ENCODE measurements at regions not wholly inside any gene's neighbourhood (a gene's known extent, or its start where the extent isn't known, plus 50 kb on each side); places are given as distances from the start of the nearest gene placed in this dataset.

DNA sequence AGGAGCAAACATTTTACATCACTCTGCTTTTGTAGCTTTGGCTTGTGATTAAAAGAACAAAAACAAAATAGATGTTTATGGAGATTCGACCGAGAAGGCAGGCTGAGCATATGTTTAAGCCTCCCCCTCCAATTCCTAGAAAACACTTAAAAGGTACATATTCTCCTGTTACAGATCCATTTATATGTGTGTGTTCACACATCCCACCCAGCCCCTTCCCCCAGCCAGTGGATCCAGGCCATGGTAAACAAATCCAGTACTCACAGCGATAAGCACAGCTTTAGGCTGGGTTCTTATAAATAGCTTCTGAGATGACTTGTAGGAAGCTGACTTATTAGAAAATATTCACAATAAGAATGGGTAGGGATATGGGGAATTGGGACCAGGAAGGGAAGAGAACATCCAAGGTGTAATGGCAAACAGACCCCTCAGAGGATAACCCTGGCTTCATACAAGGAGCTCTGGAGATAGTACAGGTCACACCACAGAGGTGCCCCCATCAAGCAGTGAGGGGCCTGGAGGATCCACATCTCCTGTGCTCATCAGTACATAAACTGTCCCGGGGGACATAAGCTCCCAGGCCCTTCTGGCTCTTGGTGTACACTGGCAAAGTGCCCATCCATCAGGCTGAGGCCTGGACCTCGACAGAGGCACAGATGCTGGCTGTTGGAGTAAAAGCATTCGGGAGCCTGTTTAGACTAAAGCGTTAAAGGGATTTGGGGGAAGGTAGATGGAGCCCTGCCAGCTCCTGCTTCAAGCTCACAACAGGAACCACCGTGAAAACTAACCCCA, 70.0 kb upstream of the UBE2E1 start:
- TF ChIP-seq, protein P1, sequence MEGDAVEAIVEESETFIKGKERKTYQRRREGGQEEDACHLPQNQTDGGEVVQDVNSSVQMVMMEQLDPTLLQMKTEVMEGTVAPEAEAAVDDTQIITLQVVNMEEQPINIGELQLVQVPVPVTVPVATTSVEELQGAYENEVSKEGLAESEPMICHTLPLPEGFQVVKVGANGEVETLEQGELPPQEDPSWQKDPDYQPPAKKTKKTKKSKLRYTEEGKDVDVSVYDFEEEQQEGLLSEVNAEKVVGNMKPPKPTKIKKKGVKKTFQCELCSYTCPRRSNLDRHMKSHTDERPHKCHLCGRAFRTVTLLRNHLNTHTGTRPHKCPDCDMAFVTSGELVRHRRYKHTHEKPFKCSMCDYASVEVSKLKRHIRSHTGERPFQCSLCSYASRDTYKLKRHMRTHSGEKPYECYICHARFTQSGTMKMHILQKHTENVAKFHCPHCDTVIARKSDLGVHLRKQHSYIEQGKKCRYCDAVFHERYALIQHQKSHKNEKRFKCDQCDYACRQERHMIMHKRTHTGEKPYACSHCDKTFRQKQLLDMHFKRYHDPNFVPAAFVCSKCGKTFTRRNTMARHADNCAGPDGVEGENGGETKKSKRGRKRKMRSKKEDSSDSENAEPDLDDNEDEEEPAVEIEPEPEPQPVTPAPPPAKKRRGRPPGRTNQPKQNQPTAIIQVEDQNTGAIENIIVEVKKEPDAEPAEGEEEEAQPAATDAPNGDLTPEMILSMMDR (IDR thresholded peaks at IDR 0.05; ENCODE audit: low read depth, low read length, missing input control): no peak
- TF ChIP-seq, protein P2, sequence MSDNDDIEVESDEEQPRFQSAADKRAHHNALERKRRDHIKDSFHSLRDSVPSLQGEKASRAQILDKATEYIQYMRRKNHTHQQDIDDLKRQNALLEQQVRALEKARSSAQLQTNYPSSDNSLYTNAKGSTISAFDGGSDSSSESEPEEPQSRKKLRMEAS (IDR thresholded peaks at IDR 0.05): no peak
- TF ChIP-seq TAF1 (conservative IDR thresholded peaks at IDR 0.05) (no peak), JUND (IDR thresholded peaks at IDR 0.05) (no peak), GABPA (IDR thresholded peaks at IDR 0.05 in 1 of 2, conservative IDR thresholded peaks at IDR 0.05 in 1 of 2) (no peak), RAD21 (IDR thresholded peaks at IDR 0.05) (no peak)

Data from liver (tissue), 3 donors.